Ascending aorta (tissue), 2 donors: ENCODE measurements at regions not wholly inside any gene's neighbourhood (a gene's known extent, or its start where the extent isn't known, plus 50 kb on each side); places are given as distances from the start of the nearest gene placed in this dataset.

ENCODE experiments used
- DNase-seq, 2 donors: peaks; one replicate each; pipeline ENCODE4 v3.0.0-alpha.2; 2019; ENCODE audit warnings: low spot score in 2 of 2
- H3K27ac ChIP-seq, 2 donors: fragments of 200-600 bp; sonication (generic); one replicate each; pipeline ENCODE4 v1.5.1; 2016 to 2017; ENCODE audit warnings: mild to moderate bottlenecking in 1 of 2
- H3K27me3 ChIP-seq: fragments of 200-600 bp; sonication (generic); one replicate; pipeline ENCODE4 v1.5.1; 2017
- H3K36me3 ChIP-seq, 2 donors: fragments of 200-600 bp; sonication (generic); one replicate each; pipeline ENCODE4 v1.5.1; 2016
- H3K4me1 ChIP-seq, 2 donors: fragments of 200-600 bp; sonication (generic); one replicate each; pipeline ENCODE4 v1.5.1; 2016 to 2017; ENCODE audit warnings: mild to moderate bottlenecking in 1 of 2
- H3K4me3 ChIP-seq, 2 donors: fragments of 200-600 bp; sonication (generic); one replicate each; pipeline ENCODE4 v1.5.1; 2016 to 2017; ENCODE audit warnings: mild to moderate bottlenecking in 1 of 2
- H3K9me3 ChIP-seq, 2 donors: fragments of 200-600 bp; sonication (generic); one replicate each; pipeline ENCODE4 v1.5.1; 2016
- CTCF ChIP-seq, 3 experiments: fragments of 200-600 bp in 2 of 3; fragments of 450-650 bp in 1 of 3; sonication (generic) in 2 of 3; IDR thresholded peaks; one replicate each; pipeline ENCODE4 v1.5.1; 2016 to 2019; ENCODE audit warnings: antibody characterized with exemption in 3 of 3, mild to moderate bottlenecking in 1 of 3, moderate library complexity in 1 of 3
- intact Hi-C: fragments of 100-400 bp; cut with DNase I; formaldehyde crosslinking; loops from one replicate; pipeline ENCODE4 v1.15.1; 2023

- Histone ChIP-seq H3K4me1 (no peaks in the 10 kb centered on the region), H3K9me3 (no peaks in the 10 kb centered on the region), H3K27ac (no peak overlapping the region), H3K36me3 (no peaks in the 10 kb centered on the region), H3K27me3 (no peaks in the 10 kb centered on the region), H3K4me3 (no peak overlapping the region)
- intact Hi-C loops = no loop called here
- TF ChIP-seq CTCF (IDR thresholded peaks at IDR 0.05) = no peak
- DNase-seq = no peak
Measured at GRCh38 chr11:131253656-131254151, 116.7 kb upstream of the NTM start.

- Histone ChIP-seq H3K4me3 (no peak overlapping the region), H3K27ac (no peak overlapping the region), H3K9me3 (no peaks in the 10 kb centered on the region), H3K27me3 (no peaks in the 10 kb centered on the region), H3K36me3 (no peaks in the 10 kb centered on the region), H3K4me1 (no peaks in the 10 kb centered on the region)
- no peak for DNase-seq
- no peak for TF ChIP-seq CTCF (IDR thresholded peaks at IDR 0.05)
- intact Hi-C loops = no loop called here
Measured at GRCh38 chr11:131254254-131254653, 116.2 kb upstream of the NTM start.

DNA sequence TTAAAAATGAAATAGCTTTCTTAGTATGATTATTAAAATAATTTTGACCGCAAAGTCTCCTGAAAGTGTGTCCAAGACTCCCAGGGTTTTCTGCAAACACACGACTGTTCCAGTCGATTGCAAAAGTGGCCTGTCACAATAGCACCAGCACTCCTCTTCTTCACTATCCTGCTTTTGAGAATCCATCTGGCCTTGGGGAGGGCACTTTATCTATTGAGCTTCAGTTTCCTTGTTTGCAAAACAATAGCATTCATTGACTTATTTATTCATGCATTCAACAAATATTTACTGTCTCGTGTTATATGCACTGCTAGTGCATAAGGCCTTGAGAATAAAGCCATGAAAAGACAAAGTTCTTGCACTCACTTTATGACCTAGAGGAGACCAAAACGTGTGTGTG is 96.2 kb upstream of the NTM start:
- Histone ChIP-seq H3K4me1 (no peaks in the 10 kb centered on the region), H3K27ac (no peak overlapping the region), H3K27me3 (no peaks in the 10 kb centered on the region), H3K4me3 (no peak overlapping the region), H3K36me3 (no peaks in the 10 kb centered on the region), H3K9me3 (no peaks in the 10 kb centered on the region)
- no peak for TF ChIP-seq CTCF (IDR thresholded peaks at IDR 0.05)
- intact Hi-C loops = no loop called here
- no peak for DNase-seq

GRCh38 chr11:131275580-131275979 is 94.8 kb upstream of the NTM start:
- Histone ChIP-seq H3K4me3 (no peak overlapping the region), H3K9me3 (no peaks in the 10 kb centered on the region), H3K36me3 (no peaks in the 10 kb centered on the region), H3K27ac (no peak overlapping the region), H3K27me3 (no peaks in the 10 kb centered on the region), H3K4me1 (no peaks in the 10 kb centered on the region)
- intact Hi-C loops = no loop called here
- TF ChIP-seq CTCF (IDR thresholded peaks at IDR 0.05) = no peak
- no peak for DNase-seq

GRCh38 chr11:131278472-131278871 is 91.9 kb upstream of the NTM start:
- H3K36me3 ChIP-seq = no peaks in the 10 kb centered on the region
- no peak overlapping the region for H3K4me3 ChIP-seq
- no peak for TF ChIP-seq CTCF (IDR thresholded peaks at IDR 0.05)
- H3K27me3 ChIP-seq = no peaks in the 10 kb centered on the region
- intact Hi-C loops = no loop called here
- H3K4me1 ChIP-seq = no peaks in the 10 kb centered on the region
- DNase-seq = no peak
- no peaks in the 10 kb centered on the region for H3K9me3 ChIP-seq
- no peak overlapping the region for H3K27ac ChIP-seq
